Liver (tissue), 8 donors: ENCODE measurements at regions not wholly inside any gene's neighbourhood (a gene's known extent, or its start where the extent isn't known, plus 50 kb on each side); places are given as distances from the start of the nearest gene placed in this dataset.

Experiments
- DNase-seq: peaks from one replicate; pipeline ENCODE4 v3.0.0-alpha.2; 2017; ENCODE audit warnings: low spot score
- H3K27ac ChIP-seq, 2 donors: one replicate each; pipeline ENCODE4 v1.7.0; 2013; ENCODE audit warnings: inconsistent platforms in 2 of 2, low read length in 2 of 2, control low read depth in 1 of 2, low read depth in 1 of 2, mild to moderate bottlenecking in 1 of 2
- H3K27me3 ChIP-seq, 4 donors: one replicate each; pipeline versions ENCODE4 v1.6.1 to v1.7.0; 2013; ENCODE audit warnings: low read length in 3 of 4, inconsistent platforms in 1 of 4, mild to moderate bottlenecking in 1 of 4, moderate library complexity in 1 of 4; ENCODE audit not compliant: control insufficient read depth in 4 of 4, insufficient read depth in 4 of 4
- H3K36me3 ChIP-seq, 4 donors: one replicate each; pipeline versions ENCODE4 v1.6.1 to v1.7.0; 2013; ENCODE audit warnings: low read length in 3 of 4, mild to moderate bottlenecking in 3 of 4, low read depth in 1 of 4, moderate library complexity in 1 of 4; ENCODE audit not compliant: control insufficient read depth in 4 of 4, insufficient read depth in 3 of 4
- H3K4me1 ChIP-seq, 4 donors: one replicate each; pipeline versions ENCODE4 v1.6.1 to v1.7.0; 2013; ENCODE audit warnings: low read length in 3 of 4, mild to moderate bottlenecking in 3 of 4, moderate library complexity in 1 of 4; ENCODE audit not compliant: control insufficient read depth in 4 of 4, insufficient read depth in 4 of 4
- H3K4me3 ChIP-seq, 3 donors: one replicate each; pipeline versions ENCODE4 v1.6.1 to v1.7.0; 2013; ENCODE audit warnings: low read length in 3 of 3, control low read depth in 1 of 3, low read depth in 1 of 3, mild to moderate bottlenecking in 1 of 3
- H3K9ac ChIP-seq, 2 donors: one replicate each; pipeline ENCODE4 v1.7.0; 2013; ENCODE audit warnings: low read length in 2 of 2, mild to moderate bottlenecking in 2 of 2, moderate library complexity in 2 of 2, control low read depth in 1 of 2, low read depth in 1 of 2
- H3K9me3 ChIP-seq, 4 donors: one replicate each; pipeline versions ENCODE4 v1.6.1 to v1.7.0; 2013; ENCODE audit warnings: low read length in 3 of 4; ENCODE audit not compliant: control insufficient read depth in 4 of 4
- EGR1 ChIP-seq, 2 donors: IDR thresholded peaks; 2 replicates each; pipeline ENCODE4 v1.6.1; 2016 to 2018; ENCODE audit warnings: antibody characterized with exemption in 2 of 2, low read depth in 2 of 2
- FOXA1 ChIP-seq: IDR thresholded peaks from 2 replicates; pipeline ENCODE4 v1.6.1; 2016; ENCODE audit warnings: antibody characterized with exemption
- GABPA ChIP-seq, 2 donors: IDR thresholded peaks in 1 of 2; conservative IDR thresholded peaks in 1 of 2; 2 replicates each; pipeline ENCODE4 v1.6.1; 2016; ENCODE audit warnings: antibody characterized with exemption in 2 of 2, mild to moderate bottlenecking in 1 of 2, moderate library complexity in 1 of 2
- HNF4G ChIP-seq: IDR thresholded peaks from 2 replicates; pipeline ENCODE4 v1.6.1; 2016; ENCODE audit warnings: antibody characterized with exemption
- JUND ChIP-seq, 2 donors: IDR thresholded peaks; 2 replicates each; pipeline ENCODE4 v1.6.1; 2016; ENCODE audit warnings: antibody characterized with exemption in 2 of 2
- NR2F2 ChIP-seq: IDR thresholded peaks from 2 replicates; pipeline ENCODE4 v1.6.1; 2016; ENCODE audit warnings: antibody characterized with exemption
- RAD21 ChIP-seq, 2 donors: IDR thresholded peaks; 2 replicates each; pipeline ENCODE4 v1.6.1; 2016; ENCODE audit warnings: antibody characterized with exemption in 2 of 2, mild to moderate bottlenecking in 2 of 2
- SP1 ChIP-seq: IDR thresholded peaks from 2 replicates; pipeline ENCODE4 v1.6.1; 2018; ENCODE audit warnings: antibody characterized with exemption, mild to moderate bottlenecking
- YY1 ChIP-seq: IDR thresholded peaks from 2 replicates; pipeline ENCODE4 v1.6.1; 2016; ENCODE audit warnings: antibody characterized with exemption, mild to moderate bottlenecking
- WGBS: extraction: QIAGEN DNeasy Blood & Tissue Kit; methylation state at CpG from one replicate; pipeline ENCODE4 v1.1.7; 2013; 5-methylcytosine and 5-hydroxymethylcytosine counted together
- TF ChIP-seq, protein P1 (sequence below): IDR thresholded peaks from 2 replicates; pipeline ENCODE4 v1.6.1; 2016; ENCODE audit warnings: antibody characterized with exemption
- TF ChIP-seq, protein P2 (sequence below): IDR thresholded peaks from 2 replicates; pipeline ENCODE4 v1.6.1; 2016; ENCODE audit warnings: antibody characterized with exemption, mild to moderate bottlenecking
- TF ChIP-seq, protein P3 (sequence below): fragments of 150-350 bp; IDR thresholded peaks from 2 replicates; pipeline ENCODE4 v1.5.1; 2017; ENCODE audit warnings: improper control_type of control experiment, low read depth, low read length; ENCODE audit not compliant: missing input control
- TF ChIP-seq, protein P4 (sequence below): IDR thresholded peaks from 2 replicates; pipeline ENCODE4 v1.6.1; 2016; ENCODE audit warnings: antibody characterized with exemption
- donor health status: healthy.
- donor health status: healthy.
- donor health status: healthy.
- donor health status: healthy.
- donor health status: healthy.

DNA sequence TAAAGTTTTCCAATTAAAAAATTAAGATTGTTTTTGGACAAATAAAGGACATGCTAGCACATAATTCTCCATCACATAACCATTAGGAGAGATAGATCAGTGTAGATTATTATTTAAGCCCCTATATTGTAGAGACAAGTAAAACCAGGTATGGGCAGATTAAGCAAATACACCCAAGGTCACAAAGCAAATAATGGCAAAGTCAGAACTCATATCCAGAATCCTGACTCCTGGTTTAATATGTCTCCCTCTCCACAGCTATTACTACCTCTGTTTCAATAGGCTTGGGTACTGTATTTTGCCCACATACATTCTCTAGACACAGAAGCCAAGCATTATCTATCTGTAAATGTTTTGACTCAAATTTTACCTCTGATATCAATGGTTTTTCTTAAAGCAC, 282.3 kb downstream of the EPHA4 start:
- Histone ChIP-seq H3K4me3 (no peak overlapping the region), H3K36me3 (no peaks in the 10 kb centered on the region), H3K27me3 (no peaks in the 10 kb centered on the region), H3K9me3 (no peaks in the 10 kb centered on the region), H3K27ac (no peak overlapping the region), H3K9ac (no peak overlapping the region), H3K4me1 (no peaks in the 10 kb centered on the region)
- DNase-seq, result no peak
- TF ChIP-seq, protein P1, sequence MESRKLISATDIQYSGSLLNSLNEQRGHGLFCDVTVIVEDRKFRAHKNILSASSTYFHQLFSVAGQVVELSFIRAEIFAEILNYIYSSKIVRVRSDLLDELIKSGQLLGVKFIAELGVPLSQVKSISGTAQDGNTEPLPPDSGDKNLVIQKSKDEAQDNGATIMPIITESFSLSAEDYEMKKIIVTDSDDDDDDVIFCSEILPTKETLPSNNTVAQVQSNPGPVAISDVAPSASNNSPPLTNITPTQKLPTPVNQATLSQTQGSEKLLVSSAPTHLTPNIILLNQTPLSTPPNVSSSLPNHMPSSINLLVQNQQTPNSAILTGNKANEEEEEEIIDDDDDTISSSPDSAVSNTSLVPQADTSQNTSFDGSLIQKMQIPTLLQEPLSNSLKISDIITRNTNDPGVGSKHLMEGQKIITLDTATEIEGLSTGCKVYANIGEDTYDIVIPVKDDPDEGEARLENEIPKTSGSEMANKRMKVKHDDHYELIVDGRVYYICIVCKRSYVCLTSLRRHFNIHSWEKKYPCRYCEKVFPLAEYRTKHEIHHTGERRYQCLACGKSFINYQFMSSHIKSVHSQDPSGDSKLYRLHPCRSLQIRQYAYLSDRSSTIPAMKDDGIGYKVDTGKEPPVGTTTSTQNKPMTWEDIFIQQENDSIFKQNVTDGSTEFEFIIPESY, result no peak
- TF ChIP-seq YY1, result no peak
- TF ChIP-seq RAD21 (IDR thresholded peaks at IDR 0.05), result no peak
- no peak for TF ChIP-seq NR2F2
- TF ChIP-seq, protein P2, sequence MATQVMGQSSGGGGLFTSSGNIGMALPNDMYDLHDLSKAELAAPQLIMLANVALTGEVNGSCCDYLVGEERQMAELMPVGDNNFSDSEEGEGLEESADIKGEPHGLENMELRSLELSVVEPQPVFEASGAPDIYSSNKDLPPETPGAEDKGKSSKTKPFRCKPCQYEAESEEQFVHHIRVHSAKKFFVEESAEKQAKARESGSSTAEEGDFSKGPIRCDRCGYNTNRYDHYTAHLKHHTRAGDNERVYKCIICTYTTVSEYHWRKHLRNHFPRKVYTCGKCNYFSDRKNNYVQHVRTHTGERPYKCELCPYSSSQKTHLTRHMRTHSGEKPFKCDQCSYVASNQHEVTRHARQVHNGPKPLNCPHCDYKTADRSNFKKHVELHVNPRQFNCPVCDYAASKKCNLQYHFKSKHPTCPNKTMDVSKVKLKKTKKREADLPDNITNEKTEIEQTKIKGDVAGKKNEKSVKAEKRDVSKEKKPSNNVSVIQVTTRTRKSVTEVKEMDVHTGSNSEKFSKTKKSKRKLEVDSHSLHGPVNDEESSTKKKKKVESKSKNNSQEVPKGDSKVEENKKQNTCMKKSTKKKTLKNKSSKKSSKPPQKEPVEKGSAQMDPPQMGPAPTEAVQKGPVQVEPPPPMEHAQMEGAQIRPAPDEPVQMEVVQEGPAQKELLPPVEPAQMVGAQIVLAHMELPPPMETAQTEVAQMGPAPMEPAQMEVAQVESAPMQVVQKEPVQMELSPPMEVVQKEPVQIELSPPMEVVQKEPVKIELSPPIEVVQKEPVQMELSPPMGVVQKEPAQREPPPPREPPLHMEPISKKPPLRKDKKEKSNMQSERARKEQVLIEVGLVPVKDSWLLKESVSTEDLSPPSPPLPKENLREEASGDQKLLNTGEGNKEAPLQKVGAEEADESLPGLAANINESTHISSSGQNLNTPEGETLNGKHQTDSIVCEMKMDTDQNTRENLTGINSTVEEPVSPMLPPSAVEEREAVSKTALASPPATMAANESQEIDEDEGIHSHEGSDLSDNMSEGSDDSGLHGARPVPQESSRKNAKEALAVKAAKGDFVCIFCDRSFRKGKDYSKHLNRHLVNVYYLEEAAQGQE, result no peak

DNA sequence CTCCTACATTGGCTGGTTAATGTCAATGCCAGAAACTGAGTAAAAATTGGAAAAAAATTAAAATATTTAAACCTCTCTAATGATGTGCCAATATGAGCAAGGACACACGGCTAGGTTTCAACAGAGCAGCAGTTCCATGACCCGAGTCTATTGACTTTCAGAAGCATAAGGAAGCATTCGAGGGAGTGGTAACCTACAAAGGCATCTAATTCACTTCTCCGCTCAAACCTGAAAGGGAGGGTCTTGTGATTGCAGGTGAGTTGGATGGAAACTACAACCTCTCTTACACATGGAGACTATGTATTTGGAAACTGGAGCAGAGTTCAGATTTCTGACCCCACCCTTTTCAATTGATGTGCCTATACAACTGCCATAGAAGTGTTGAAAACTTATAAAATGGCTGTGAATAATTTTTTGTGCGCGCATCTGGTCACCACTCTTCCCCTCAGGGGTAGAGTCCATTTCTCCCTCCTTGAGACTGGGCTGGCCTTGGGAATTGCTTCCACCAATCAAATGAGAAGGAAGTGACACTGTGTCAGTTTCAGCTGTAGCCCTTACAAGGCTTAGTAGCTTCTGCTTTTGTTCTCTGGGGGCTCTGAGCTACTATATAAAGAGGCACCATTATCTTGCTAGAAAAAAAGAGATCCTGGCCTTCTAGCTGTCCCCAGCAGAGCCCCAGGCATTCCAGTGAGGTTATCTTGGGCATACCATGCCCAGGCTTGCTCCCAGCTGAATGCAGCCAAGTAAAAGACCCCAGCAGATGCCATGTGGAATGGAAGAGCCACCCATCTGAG, 278.0 kb downstream of the EPHA4 start:
- Histone ChIP-seq H3K36me3 (no peaks in the 10 kb centered on the region), H3K9me3 (no peaks in the 10 kb centered on the region), H3K27ac (no peak overlapping the region), H3K4me1 (no peaks in the 10 kb centered on the region), H3K27me3 (no peaks in the 10 kb centered on the region), H3K4me3 (no peak overlapping the region), H3K9ac (no peak overlapping the region)
- no peak for TF ChIP-seq YY1
- TF ChIP-seq HNF4G, result no peak
- no peak for DNase-seq
- WGBS, result 66% methylated on average over 6 of the region's 6 CpGs

DNA sequence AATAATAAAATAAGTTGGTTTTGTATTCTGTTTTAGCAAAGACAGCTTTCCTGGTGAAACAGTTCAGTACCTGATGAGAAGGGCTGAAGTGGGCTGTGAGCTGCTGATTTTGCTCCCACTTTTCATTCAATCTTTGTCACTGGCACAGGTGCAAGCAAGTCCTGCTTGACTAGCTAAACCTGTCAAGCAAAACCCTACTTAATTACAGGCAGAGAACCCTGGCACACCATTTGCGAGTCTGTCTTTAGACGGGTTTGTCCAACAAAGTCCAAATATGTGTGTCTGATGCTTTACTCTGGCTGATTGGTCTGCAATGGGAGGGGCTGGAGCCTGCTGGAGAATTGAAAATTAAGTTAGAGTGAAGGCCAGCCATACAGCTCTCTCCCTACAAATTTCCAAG, 267.2 kb downstream of the EPHA4 start:
- no peaks in the 10 kb centered on the region for H3K36me3 ChIP-seq
- H3K27me3 ChIP-seq, result no peaks in the 10 kb centered on the region
- no peak for DNase-seq
- H3K27ac ChIP-seq, result no peak overlapping the region
- H3K4me3 ChIP-seq, result no peak overlapping the region
- H3K9ac ChIP-seq, result no peak overlapping the region
- no peaks in the 10 kb centered on the region for H3K9me3 ChIP-seq
- H3K4me1 ChIP-seq, result no peaks in the 10 kb centered on the region
- no peak for TF ChIP-seq JUND (IDR thresholded peaks at IDR 0.05)
- TF ChIP-seq FOXA1, result no peak
- no peak for TF ChIP-seq HNF4G
- no peak for TF ChIP-seq RAD21 (IDR thresholded peaks at IDR 0.05)
- TF ChIP-seq, protein P3, sequence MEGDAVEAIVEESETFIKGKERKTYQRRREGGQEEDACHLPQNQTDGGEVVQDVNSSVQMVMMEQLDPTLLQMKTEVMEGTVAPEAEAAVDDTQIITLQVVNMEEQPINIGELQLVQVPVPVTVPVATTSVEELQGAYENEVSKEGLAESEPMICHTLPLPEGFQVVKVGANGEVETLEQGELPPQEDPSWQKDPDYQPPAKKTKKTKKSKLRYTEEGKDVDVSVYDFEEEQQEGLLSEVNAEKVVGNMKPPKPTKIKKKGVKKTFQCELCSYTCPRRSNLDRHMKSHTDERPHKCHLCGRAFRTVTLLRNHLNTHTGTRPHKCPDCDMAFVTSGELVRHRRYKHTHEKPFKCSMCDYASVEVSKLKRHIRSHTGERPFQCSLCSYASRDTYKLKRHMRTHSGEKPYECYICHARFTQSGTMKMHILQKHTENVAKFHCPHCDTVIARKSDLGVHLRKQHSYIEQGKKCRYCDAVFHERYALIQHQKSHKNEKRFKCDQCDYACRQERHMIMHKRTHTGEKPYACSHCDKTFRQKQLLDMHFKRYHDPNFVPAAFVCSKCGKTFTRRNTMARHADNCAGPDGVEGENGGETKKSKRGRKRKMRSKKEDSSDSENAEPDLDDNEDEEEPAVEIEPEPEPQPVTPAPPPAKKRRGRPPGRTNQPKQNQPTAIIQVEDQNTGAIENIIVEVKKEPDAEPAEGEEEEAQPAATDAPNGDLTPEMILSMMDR, result no peak
- no peak for TF ChIP-seq EGR1 (IDR thresholded peaks at IDR 0.05; ENCODE audit: low read depth in 2 of 2)
- no peak for TF ChIP-seq GABPA (IDR thresholded peaks at IDR 0.05 in 1 of 2, conservative IDR thresholded peaks at IDR 0.05 in 1 of 2)
- TF ChIP-seq YY1, result no peak
- TF ChIP-seq NR2F2, result no peak
- TF ChIP-seq, protein P4, sequence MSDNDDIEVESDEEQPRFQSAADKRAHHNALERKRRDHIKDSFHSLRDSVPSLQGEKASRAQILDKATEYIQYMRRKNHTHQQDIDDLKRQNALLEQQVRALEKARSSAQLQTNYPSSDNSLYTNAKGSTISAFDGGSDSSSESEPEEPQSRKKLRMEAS, result no peak
- TF ChIP-seq SP1, result no peak
- 77% methylated on average over 2 of the region's 2 CpGs for WGBS
